Right atrium auricular region (tissue), 2 donors: ENCODE measurements at regions not wholly inside any gene's neighbourhood (a gene's known extent, or its start where the extent isn't known, plus 50 kb on each side); places are given as distances from the start of the nearest gene placed in this dataset.

Experiments
- DNase-seq: peaks from one replicate; pipeline ENCODE4 v3.0.0-alpha.2; 2019; ENCODE audit warnings: low spot score
- H3K27ac ChIP-seq, 2 donors: fragments of 200-600 bp; sonication (generic); 1 replicate in 1 of 2; 2 replicates in 1 of 2; pipeline ENCODE4 v1.5.1; 2016 to 2019
- H3K27me3 ChIP-seq, 2 donors: fragments of 200-600 bp; sonication (generic); one replicate each; pipeline versions ENCODE4 v1.5.1 to v1.6.0; 2017 to 2019
- H3K36me3 ChIP-seq: fragments of 200-600 bp; sonication (generic); one replicate; pipeline ENCODE4 v1.5.1; 2016
- H3K4me1 ChIP-seq, 2 donors: fragments of 200-600 bp; sonication (generic); one replicate each; pipeline versions ENCODE4 v1.5.1 to v1.6.0; 2017 to 2019
- H3K4me3 ChIP-seq, 2 donors: fragments of 200-600 bp; sonication (generic); 1 replicate in 1 of 2; 2 replicates in 1 of 2; pipeline ENCODE4 v1.5.1; 2017 to 2019; ENCODE audit warnings: mild to moderate bottlenecking in 1 of 2, moderate library complexity in 1 of 2
- H3K9me3 ChIP-seq, 2 donors: fragments of 200-600 bp; sonication (generic); one replicate each; pipeline ENCODE4 v1.5.1; 2019
- TF ChIP-seq, protein P1 (sequence below), 2 donors: fragments of 200-600 bp; sonication (generic); IDR thresholded peaks; one replicate each; pipeline ENCODE4 v1.5.1; 2019; ENCODE audit warnings: antibody characterized with exemption in 2 of 2

DNA sequence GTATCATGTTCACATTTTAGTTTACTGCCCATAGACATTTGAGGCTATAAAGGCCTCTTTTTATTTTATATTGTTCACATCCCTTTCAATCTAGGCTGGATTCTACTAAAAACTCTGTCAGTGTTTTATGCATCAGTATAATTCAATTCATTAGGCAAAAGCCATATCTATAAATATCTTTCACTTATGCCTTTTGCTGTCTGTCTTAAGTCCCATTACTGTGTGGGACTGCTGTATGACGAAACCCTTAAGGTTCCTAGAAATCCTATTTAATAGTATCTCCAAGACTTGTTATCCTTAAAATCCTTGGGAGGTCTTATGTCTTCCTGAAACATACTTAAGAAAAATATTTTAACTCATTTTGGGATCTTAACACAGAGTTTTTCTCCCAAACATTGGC, 139.2 kb downstream of the HGF start:
- H3K27ac ChIP-seq = no peak overlapping the region
- no peak for DNase-seq
- no peaks in the 10 kb centered on the region for H3K36me3 ChIP-seq
- TF ChIP-seq, protein P1, sequence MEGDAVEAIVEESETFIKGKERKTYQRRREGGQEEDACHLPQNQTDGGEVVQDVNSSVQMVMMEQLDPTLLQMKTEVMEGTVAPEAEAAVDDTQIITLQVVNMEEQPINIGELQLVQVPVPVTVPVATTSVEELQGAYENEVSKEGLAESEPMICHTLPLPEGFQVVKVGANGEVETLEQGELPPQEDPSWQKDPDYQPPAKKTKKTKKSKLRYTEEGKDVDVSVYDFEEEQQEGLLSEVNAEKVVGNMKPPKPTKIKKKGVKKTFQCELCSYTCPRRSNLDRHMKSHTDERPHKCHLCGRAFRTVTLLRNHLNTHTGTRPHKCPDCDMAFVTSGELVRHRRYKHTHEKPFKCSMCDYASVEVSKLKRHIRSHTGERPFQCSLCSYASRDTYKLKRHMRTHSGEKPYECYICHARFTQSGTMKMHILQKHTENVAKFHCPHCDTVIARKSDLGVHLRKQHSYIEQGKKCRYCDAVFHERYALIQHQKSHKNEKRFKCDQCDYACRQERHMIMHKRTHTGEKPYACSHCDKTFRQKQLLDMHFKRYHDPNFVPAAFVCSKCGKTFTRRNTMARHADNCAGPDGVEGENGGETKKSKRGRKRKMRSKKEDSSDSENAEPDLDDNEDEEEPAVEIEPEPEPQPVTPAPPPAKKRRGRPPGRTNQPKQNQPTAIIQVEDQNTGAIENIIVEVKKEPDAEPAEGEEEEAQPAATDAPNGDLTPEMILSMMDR (IDR thresholded peaks at IDR 0.05) = no peak
- H3K9me3 ChIP-seq = no peaks in the 10 kb centered on the region
- H3K4me3 ChIP-seq = no peak overlapping the region
- H3K4me1 ChIP-seq = no peaks in the 10 kb centered on the region
- H3K27me3 ChIP-seq = no peaks in the 10 kb centered on the region

DNA sequence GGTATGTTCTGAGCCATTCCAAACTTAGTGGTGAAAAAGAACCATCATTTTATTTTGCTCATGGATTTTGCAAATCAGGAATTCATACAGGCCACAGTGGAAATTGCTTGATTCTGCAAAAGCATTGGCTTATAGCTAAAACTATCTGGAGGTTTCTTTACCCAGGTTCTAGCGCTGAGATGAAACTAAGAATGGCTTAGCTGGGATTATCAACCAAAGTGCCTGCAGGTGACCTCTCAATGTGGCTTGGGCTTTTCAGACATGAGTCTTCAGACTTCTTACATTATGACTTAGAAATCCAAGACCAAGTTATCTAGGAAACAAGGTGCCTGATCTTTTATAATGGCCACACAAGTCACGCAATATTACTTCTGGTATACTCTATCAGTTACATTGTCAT, 140.1 kb downstream of the HGF start:
- Histone ChIP-seq H3K4me3 (no peak overlapping the region), H3K4me1 (no peaks in the 10 kb centered on the region), H3K27ac (no peak overlapping the region), H3K27me3 (no peaks in the 10 kb centered on the region), H3K9me3 (no peaks in the 10 kb centered on the region), H3K36me3 (no peaks in the 10 kb centered on the region)
- no peak for DNase-seq
- TF ChIP-seq, protein P1 (IDR thresholded peaks at IDR 0.05) = no peak

DNA sequence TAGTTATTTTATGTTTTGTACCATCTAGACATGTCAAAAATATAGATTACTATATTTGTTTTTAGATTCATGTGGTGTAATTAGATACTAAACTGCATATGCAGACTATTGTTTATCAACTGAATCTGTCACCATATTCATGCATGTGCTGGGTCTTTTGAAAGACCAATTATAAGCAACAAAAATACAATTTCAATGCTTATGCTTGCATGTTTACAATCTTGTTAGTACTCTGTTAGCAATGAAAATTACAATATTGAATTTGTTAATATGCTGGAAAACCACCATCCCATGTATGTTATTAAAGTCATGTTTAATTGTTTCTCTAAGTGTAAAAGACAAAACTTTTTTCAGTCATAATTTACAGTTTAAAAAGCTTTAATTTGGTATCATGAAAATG, 140.9 kb downstream of the HGF start:
- Histone ChIP-seq H3K27ac (no peak overlapping the region), H3K4me3 (no peak overlapping the region), H3K27me3 (no peaks in the 10 kb centered on the region), H3K36me3 (no peaks in the 10 kb centered on the region), H3K9me3 (no peaks in the 10 kb centered on the region), H3K4me1 (no peaks in the 10 kb centered on the region)
- TF ChIP-seq, protein P1 (IDR thresholded peaks at IDR 0.05) = no peak
- DNase-seq = no peak

DNA sequence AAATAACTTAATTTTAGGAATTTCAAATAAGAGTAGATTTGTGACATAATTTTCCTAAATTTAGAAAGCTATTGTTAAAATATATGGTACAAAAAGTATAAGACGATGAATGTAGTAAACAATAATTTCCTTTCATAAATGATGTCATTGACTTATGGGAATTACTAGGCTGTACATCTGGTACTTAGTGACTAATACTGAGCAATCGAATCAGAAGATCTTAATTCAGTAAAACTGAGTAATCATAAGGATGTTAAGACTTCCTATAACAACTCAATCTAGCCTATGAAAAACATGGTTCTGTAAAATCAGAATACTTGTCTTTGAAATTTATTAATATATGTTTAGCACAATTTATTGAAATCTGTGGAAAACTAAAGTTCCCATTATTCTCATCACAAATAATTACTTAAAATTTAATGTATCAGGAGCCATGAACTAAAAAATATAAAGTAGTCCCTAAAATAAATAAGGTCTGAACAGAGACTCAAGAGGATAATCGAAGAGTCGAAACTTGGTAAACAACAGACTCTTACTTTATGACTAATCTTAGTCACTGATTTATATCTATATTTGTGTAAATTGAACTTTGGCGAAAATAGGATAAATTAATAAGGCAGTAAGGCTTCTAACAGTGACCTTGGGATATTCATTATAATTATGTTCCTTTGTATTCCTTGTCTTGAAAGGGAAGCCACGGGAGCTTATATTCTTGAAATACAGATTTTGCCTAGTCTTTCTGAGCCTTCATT, 142.1 kb downstream of the HGF start:
- H3K9me3 ChIP-seq = no peaks in the 10 kb centered on the region
- H3K36me3 ChIP-seq = no peaks in the 10 kb centered on the region
- no peak for DNase-seq
- TF ChIP-seq, protein P1 (IDR thresholded peaks at IDR 0.05) = no peak
- H3K27me3 ChIP-seq = no peaks in the 10 kb centered on the region
- no peak overlapping the region for H3K4me3 ChIP-seq
- H3K4me1 ChIP-seq = no peaks in the 10 kb centered on the region
- no peak overlapping the region for H3K27ac ChIP-seq

DNA sequence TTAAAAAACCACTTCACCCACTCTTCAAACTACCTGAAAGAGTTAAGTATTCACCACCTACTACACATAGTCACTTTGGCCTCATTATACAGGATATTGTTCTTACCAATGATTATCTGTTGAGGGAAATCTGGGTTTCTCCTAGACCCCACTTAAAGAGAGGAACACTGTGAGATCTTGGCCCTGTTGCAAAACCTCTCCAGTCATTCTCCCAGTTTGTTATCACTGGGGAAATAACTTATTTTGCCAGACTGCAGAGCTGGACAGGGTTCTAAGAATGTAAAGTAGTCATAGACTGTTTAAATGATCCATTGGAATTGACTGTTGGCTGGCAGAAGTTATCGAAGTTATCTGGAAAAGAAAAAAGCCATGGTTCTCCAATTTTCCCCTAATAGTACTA, 143.8 kb downstream of the HGF start:
- no peaks in the 10 kb centered on the region for H3K9me3 ChIP-seq
- no peaks in the 10 kb centered on the region for H3K27me3 ChIP-seq
- no peaks in the 10 kb centered on the region for H3K36me3 ChIP-seq
- H3K4me1 ChIP-seq = no peaks in the 10 kb centered on the region
- TF ChIP-seq, protein P1 (IDR thresholded peaks at IDR 0.05) = no peak
- no peak overlapping the region for H3K27ac ChIP-seq
- no peak overlapping the region for H3K4me3 ChIP-seq
- no peak for DNase-seq
